MM.1S (cell line): ENCODE measurements at regions not wholly inside any gene's neighbourhood (a gene's known extent, or its start where the extent isn't known, plus 50 kb on each side); places are given as distances from the start of the nearest gene placed in this dataset.

Experiments
- DNase-seq: peaks from one replicate; pipeline ENCODE4 v3.0.0-alpha.2; 2015
- H2AFZ ChIP-seq: fragments of 300-600 bp; sonication (generic); 2 replicates; pipeline ENCODE4 v1.6.0; 2016; ENCODE audit warnings: antibody characterized with exemption, low read length
- H3F3A ChIP-seq: fragments of 300-600 bp; sonication (generic); 2 replicates; pipeline ENCODE4 v1.6.1; 2016; ENCODE audit warnings: mild to moderate bottlenecking, antibody characterized with exemption, low read length, moderate library complexity, mixed read lengths; ENCODE audit not compliant: insufficient read depth
- H3K27ac ChIP-seq: fragments of 300-600 bp; sonication (generic); 2 replicates; pipeline ENCODE4 v1.5.1; 2016; ENCODE audit warnings: mild to moderate bottlenecking, low read length
- H3K27me3 ChIP-seq: fragments of 300-600 bp; sonication (generic); replicated peaks from 2 replicates; pipeline ENCODE4 v1.6.0; 2016; ENCODE audit warnings: low read length; ENCODE audit not compliant: insufficient read depth
- H3K36me3 ChIP-seq: fragments of 300-600 bp; sonication (generic); replicated peaks from 2 replicates; pipeline ENCODE4 v1.6.1; 2016; ENCODE audit warnings: mild to moderate bottlenecking, low read length, mixed read lengths; ENCODE audit not compliant: insufficient read depth
- H3K4me1 ChIP-seq: fragments of 300-600 bp; sonication (generic); 2 replicates; pipeline ENCODE4 v1.6.1; 2016; ENCODE audit warnings: low read length, mixed read lengths
- H3K4me2 ChIP-seq: fragments of 300-600 bp; sonication (generic); 2 replicates; pipeline ENCODE4 v1.6.0; 2016; ENCODE audit warnings: low read depth, low read length
- H3K4me3 ChIP-seq: fragments of 300-600 bp; sonication (generic); 2 replicates; pipeline ENCODE4 v1.5.1; 2016; ENCODE audit warnings: low read length, mixed read lengths
- H3K79me2 ChIP-seq: fragments of 300-600 bp; sonication (generic); 2 replicates; pipeline ENCODE4 v1.6.1; 2016; ENCODE audit warnings: mixed run types, low read length, mixed read lengths
- H3K9ac ChIP-seq: fragments of 300-600 bp; sonication (generic); 2 replicates; pipeline ENCODE4 v1.6.1; 2016; ENCODE audit warnings: low read length, mixed read lengths
- H3K9me2 ChIP-seq: fragments of 300-600 bp; sonication (generic); replicated peaks from 2 replicates; pipeline ENCODE4 v1.6.1; 2016; ENCODE audit warnings: mild to moderate bottlenecking, low read length, mixed read lengths; ENCODE audit not compliant: insufficient read depth
- H3K9me3 ChIP-seq: fragments of 300-600 bp; sonication (generic); replicated peaks from 2 replicates; pipeline ENCODE4 v1.6.1; 2016; ENCODE audit warnings: mild to moderate bottlenecking, low read length, mixed read lengths; ENCODE audit not compliant: insufficient read depth
- H4K20me1 ChIP-seq: fragments of 300-600 bp; sonication (generic); 2 replicates; pipeline ENCODE4 v1.6.1; 2016; ENCODE audit warnings: mild to moderate bottlenecking, low read length, moderate library complexity, mixed read lengths; ENCODE audit not compliant: insufficient read depth
- EZH2 ChIP-seq: fragments of 300-600 bp; sonication (generic); optimal IDR thresholded peaks from 2 replicates; pipeline ENCODE3; 2017; ENCODE audit warnings: low read depth, mild to moderate bottlenecking, antibody characterized with exemption, low read length, mixed read lengths
- EZH2phosphoT487 ChIP-seq: fragments of 300-600 bp; sonication (generic); IDR thresholded peaks from 2 replicates; pipeline ENCODE4 v1.6.1; 2018; ENCODE audit warnings: antibody characterized with exemption, low read length
- TF ChIP-seq, protein P1 (sequence below): fragments of 300-600 bp; sonication (generic); IDR thresholded peaks from 2 replicates; pipeline ENCODE4 v1.5.1; 2016; ENCODE audit warnings: antibody characterized with exemption, low read length, mixed read lengths

GRCh38 chr11:69403556-69404215, 77.8 kb upstream of the LINC01488 start:
- H3K27me3 ChIP-seq: no peaks in the 10 kb centered on the region
- H4K20me1 ChIP-seq: no peaks in the 10 kb centered on the region
- H3K9me3 ChIP-seq: no peaks in the 10 kb centered on the region
- no peak overlapping the region for H3K9ac ChIP-seq
- H2AFZ ChIP-seq: no peak overlapping the region
- no peak for DNase-seq
- H3F3A ChIP-seq: no peaks in the 10 kb centered on the region
- peaks cover 18% of the 10 kb centered on the region for H3K4me1 ChIP-seq
- no peak overlapping the region for H3K4me2 ChIP-seq
- no peak overlapping the region for H3K4me3 ChIP-seq
- H3K9me2 ChIP-seq: no peaks in the 10 kb centered on the region
- no peaks in the 10 kb centered on the region for H3K36me3 ChIP-seq
- H3K79me2 ChIP-seq: no peaks in the 10 kb centered on the region
- TF ChIP-seq, protein P1, sequence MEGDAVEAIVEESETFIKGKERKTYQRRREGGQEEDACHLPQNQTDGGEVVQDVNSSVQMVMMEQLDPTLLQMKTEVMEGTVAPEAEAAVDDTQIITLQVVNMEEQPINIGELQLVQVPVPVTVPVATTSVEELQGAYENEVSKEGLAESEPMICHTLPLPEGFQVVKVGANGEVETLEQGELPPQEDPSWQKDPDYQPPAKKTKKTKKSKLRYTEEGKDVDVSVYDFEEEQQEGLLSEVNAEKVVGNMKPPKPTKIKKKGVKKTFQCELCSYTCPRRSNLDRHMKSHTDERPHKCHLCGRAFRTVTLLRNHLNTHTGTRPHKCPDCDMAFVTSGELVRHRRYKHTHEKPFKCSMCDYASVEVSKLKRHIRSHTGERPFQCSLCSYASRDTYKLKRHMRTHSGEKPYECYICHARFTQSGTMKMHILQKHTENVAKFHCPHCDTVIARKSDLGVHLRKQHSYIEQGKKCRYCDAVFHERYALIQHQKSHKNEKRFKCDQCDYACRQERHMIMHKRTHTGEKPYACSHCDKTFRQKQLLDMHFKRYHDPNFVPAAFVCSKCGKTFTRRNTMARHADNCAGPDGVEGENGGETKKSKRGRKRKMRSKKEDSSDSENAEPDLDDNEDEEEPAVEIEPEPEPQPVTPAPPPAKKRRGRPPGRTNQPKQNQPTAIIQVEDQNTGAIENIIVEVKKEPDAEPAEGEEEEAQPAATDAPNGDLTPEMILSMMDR: no peak
- TF ChIP-seq EZH2phosphoT487: no peak
- TF ChIP-seq EZH2: no peak
- H3K27ac ChIP-seq: no peak overlapping the region

DNA sequence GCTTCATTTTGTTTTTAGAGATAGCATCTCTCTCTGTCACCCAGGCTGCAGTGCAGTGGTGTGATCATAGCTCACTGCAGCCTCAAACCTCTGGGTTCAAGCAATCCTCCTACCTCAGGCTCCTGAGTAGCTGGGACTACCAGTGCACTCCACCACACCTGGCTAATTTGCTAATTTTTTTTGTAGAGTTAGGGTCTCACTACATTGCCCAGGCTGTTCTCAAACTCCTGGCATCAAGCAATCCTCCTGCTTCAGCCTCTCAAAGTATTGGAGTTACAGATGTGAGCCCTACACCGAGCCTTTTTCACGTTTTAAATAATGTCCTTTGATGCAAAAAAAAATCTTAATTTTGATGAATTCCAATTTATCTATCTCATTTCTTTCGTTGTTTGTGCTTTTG, 75.4 kb upstream of the LINC01488 start:
- Histone ChIP-seq H3K27ac (no peak overlapping the region), H3K9ac (no peak overlapping the region), H3K4me2 (no peak overlapping the region), H3K9me3 (no peaks in the 10 kb centered on the region), H2AFZ (no peak overlapping the region), H3K4me1 (peaks cover 14% of the 10 kb centered on the region), H4K20me1 (no peaks in the 10 kb centered on the region), H3F3A (no peaks in the 10 kb centered on the region), H3K27me3 (no peaks in the 10 kb centered on the region), H3K4me3 (no peak overlapping the region), H3K79me2 (no peaks in the 10 kb centered on the region), H3K9me2 (no peaks in the 10 kb centered on the region), H3K36me3 (no peaks in the 10 kb centered on the region)
- no peak for DNase-seq
- TF ChIP-seq EZH2phosphoT487 (no peak), EZH2 (no peak)
- TF ChIP-seq, protein P1: no peak

- no peak overlapping the region for H3K4me3 ChIP-seq
- H3F3A ChIP-seq: no peaks in the 10 kb centered on the region
- H3K4me2 ChIP-seq: no peak overlapping the region
- H3K9me3 ChIP-seq: no peaks in the 10 kb centered on the region
- no peaks in the 10 kb centered on the region for H4K20me1 ChIP-seq
- no peak for DNase-seq
- H3K4me1 ChIP-seq: no peaks in the 10 kb centered on the region
- H3K27me3 ChIP-seq: 0 out of 2 replicates have a peak, but pooled peaks cover 5% of the 10 kb centered on the region
- H3K9ac ChIP-seq: no peak overlapping the region
- TF ChIP-seq EZH2 (no peak), EZH2phosphoT487 (no peak)
- TF ChIP-seq, protein P1: no peak
- no peaks in the 10 kb centered on the region for H3K79me2 ChIP-seq
- no peak overlapping the region for H2AFZ ChIP-seq
- H3K9me2 ChIP-seq: no peaks in the 10 kb centered on the region
- no peaks in the 10 kb centered on the region for H3K36me3 ChIP-seq
- H3K27ac ChIP-seq: no peak overlapping the region
These were observed 71.4 kb upstream of the LINC01488 start for GRCh38 chr11:69409812-69410645.
